PC-9 (cell line): ENCODE measurements at regions not wholly inside any gene's neighbourhood (a gene's known extent, or its start where the extent isn't known, plus 50 kb on each side); places are given as distances from the start of the nearest gene placed in this dataset.

Source experiments
- BruUV-seq: library from RNA; stranded (reverse); fragments of 400-500 nt; replicated peaks from 2 replicates; lab custom pipeline; 2021; lab: Mats Ljungman, UMichigan
- CTCF ChIA-PET: fragments of 300-600 bp; sonication (Branson Sonifier 250); formaldehyde crosslinking; loops from one replicate; lab custom pipeline; 2022; ENCODE audit warnings: antibody characterized with exemption; lab: Charles Lee
- POLR2A ChIA-PET: fragments of 300-600 bp; sonication (Branson Sonifier 250); formaldehyde crosslinking; loops from one replicate; lab custom pipeline; 2022; ENCODE audit warnings: antibody characterized with exemption; ENCODE audit not compliant: unreplicated experiment; lab: Charles Lee
- DNase-seq, 2 experiments: peaks; one replicate each; pipeline versions ENCODE4 v3.0.0 to v3.0.0-alpha.2; 2015 to 2022; ENCODE audit warnings: mixed read lengths in 1 of 2
- H2AFZ ChIP-seq: fragments of 200-600 bp; sonication (generic); 2 replicates; pipeline ENCODE4 v1.8.1; 2017; ENCODE audit warnings: antibody characterized with exemption
- H3F3A ChIP-seq: fragments of 200-600 bp; sonication (generic); 2 replicates; pipeline ENCODE4 v1.8.1; 2017; ENCODE audit warnings: antibody characterized with exemption, mild to moderate bottlenecking, low read depth; ENCODE audit not compliant: insufficient read depth
- H3K27ac ChIP-seq: fragments of 200-600 bp; sonication (generic); 2 replicates; pipeline ENCODE4 v1.6.1; 2016; ENCODE audit warnings: mixed run types
- H3K27me3 ChIP-seq: fragments of 200-600 bp; sonication (generic); 2 replicates; pipeline ENCODE4 v1.6.1; 2016; ENCODE audit warnings: low read depth, mixed run types; ENCODE audit not compliant: insufficient read depth
- H3K36me3 ChIP-seq: fragments of 200-600 bp; sonication (generic); 2 replicates; pipeline ENCODE4 v1.6.1; 2016; ENCODE audit warnings: low read depth, mixed run types
- H3K4me1 ChIP-seq: fragments of 200-600 bp; sonication (generic); replicated peaks from 2 replicates; pipeline ENCODE4 v1.6.1; 2016; ENCODE audit warnings: mixed run types; ENCODE audit not compliant: insufficient read depth
- H3K4me2 ChIP-seq: fragments of 200-600 bp; sonication (generic); 2 replicates; pipeline ENCODE4 v1.6.1; 2017; ENCODE audit warnings: mixed run types
- H3K4me3 ChIP-seq: fragments of 200-600 bp; sonication (generic); 2 replicates; pipeline ENCODE4 v1.6.1; 2016; ENCODE audit warnings: mixed run types
- H3K79me2 ChIP-seq: fragments of 200-600 bp; sonication (generic); 2 replicates; pipeline ENCODE4 v1.6.1; 2017; ENCODE audit warnings: low read depth, mixed run types
- H3K9me2 ChIP-seq: fragments of 200-600 bp; sonication (generic); 2 replicates; pipeline ENCODE4 v1.8.1; 2017; ENCODE audit warnings: mild to moderate bottlenecking; ENCODE audit not compliant: insufficient read depth
- H3K9me3 ChIP-seq: fragments of 200-600 bp; sonication (generic); 2 replicates; pipeline ENCODE4 v1.8.1; 2016; ENCODE audit warnings: low read depth; ENCODE audit not compliant: insufficient read depth
- H4K20me1 ChIP-seq: fragments of 200-600 bp; sonication (generic); 2 replicates; pipeline ENCODE4 v1.8.1; 2017; ENCODE audit not compliant: insufficient read depth
- EZH2 ChIP-seq: fragments of 200-600 bp; sonication (generic); IDR thresholded peaks from 2 replicates; pipeline ENCODE4 v1.8.0; 2017; ENCODE audit warnings: antibody characterized with exemption, low read depth
- intact Hi-C: fragments of 100-400 bp; cut with micrococcal nuclease; formaldehyde crosslinking; loops from one replicate; pipeline ENCODE4 v1.10.0; 2022; ENCODE audit not compliant: unreplicated experiment
- TF ChIP-seq, protein P1 (sequence below): fragments of 200-600 bp; sonication (generic); conservative IDR thresholded peaks from 2 replicates; pipeline ENCODE4 v1.6.1; 2017; ENCODE audit warnings: mixed run types, antibody characterized with exemption, mild to moderate bottlenecking, moderate library complexity

DNA sequence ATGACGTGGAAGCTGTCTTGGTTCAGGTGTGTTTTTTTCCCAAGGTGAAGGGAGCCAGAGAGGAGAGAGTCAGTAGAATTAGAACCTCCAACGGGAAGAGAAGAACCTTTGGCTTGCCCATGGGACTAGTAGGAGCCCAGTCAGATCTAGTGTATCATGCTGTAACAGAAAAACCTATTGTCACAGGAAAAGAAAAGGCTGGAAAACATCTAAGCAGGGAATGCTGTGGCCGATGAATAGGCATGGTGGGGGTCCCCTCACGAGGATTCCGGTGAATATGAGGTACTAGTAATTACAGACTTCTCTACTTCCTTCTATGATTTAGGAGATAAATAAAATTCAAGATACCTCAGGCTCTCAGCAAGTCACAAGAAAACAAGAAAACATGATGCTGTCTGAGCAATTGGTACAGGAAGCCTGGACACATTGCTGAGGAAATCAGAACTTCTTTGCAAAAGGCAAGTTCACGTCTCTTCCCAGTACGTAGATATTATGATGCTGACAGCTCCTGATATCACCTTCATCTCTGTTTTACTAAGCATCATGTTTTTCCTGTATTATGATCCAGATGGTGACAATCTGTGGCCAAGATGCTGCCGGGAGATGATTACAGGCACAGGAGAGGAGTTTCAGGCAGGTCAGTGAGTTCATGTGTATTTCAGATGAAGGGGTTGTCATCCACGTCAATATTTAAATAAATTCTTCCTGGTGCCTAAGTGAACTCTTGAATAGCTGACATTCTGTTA is 54.3 kb upstream of the NPY start:
- no peaks in the 10 kb centered on the region for H3K27me3 ChIP-seq
- H3F3A ChIP-seq: no peaks in the 10 kb centered on the region
- BruUV-seq: no TSS peak
- POLR2A ChIA-PET: no interaction called here
- no peak overlapping the region for H2AFZ ChIP-seq
- no peaks in the 10 kb centered on the region for H3K79me2 ChIP-seq
- DNase-seq: no peak
- H4K20me1 ChIP-seq: no peaks in the 10 kb centered on the region
- H3K4me3 ChIP-seq: no peak overlapping the region
- no peaks in the 10 kb centered on the region for H3K9me2 ChIP-seq
- H3K9me3 ChIP-seq: no peaks in the 10 kb centered on the region
- CTCF ChIA-PET: no interaction called here
- H3K27ac ChIP-seq: no peak overlapping the region
- no peak overlapping the region for H3K4me2 ChIP-seq
- H3K4me1 ChIP-seq: no peaks in the 10 kb centered on the region
- H3K36me3 ChIP-seq: no peaks in the 10 kb centered on the region
- no peak for TF ChIP-seq EZH2
- TF ChIP-seq, protein P1, sequence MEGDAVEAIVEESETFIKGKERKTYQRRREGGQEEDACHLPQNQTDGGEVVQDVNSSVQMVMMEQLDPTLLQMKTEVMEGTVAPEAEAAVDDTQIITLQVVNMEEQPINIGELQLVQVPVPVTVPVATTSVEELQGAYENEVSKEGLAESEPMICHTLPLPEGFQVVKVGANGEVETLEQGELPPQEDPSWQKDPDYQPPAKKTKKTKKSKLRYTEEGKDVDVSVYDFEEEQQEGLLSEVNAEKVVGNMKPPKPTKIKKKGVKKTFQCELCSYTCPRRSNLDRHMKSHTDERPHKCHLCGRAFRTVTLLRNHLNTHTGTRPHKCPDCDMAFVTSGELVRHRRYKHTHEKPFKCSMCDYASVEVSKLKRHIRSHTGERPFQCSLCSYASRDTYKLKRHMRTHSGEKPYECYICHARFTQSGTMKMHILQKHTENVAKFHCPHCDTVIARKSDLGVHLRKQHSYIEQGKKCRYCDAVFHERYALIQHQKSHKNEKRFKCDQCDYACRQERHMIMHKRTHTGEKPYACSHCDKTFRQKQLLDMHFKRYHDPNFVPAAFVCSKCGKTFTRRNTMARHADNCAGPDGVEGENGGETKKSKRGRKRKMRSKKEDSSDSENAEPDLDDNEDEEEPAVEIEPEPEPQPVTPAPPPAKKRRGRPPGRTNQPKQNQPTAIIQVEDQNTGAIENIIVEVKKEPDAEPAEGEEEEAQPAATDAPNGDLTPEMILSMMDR: no peak
- intact Hi-C loops: no loop called here

GRCh38 chr7:24231493-24231892 is 52.5 kb upstream of the NPY start:
- Histone ChIP-seq H3K4me1 (no peaks in the 10 kb centered on the region), H3K27me3 (no peaks in the 10 kb centered on the region), H3K79me2 (no peaks in the 10 kb centered on the region), H3K4me2 (no peak overlapping the region), H2AFZ (no peak overlapping the region), H3K27ac (no peak overlapping the region), H3K4me3 (no peak overlapping the region), H4K20me1 (no peaks in the 10 kb centered on the region), H3K9me3 (no peaks in the 10 kb centered on the region), H3K36me3 (no peaks in the 10 kb centered on the region), H3F3A (no peaks in the 10 kb centered on the region), H3K9me2 (no peaks in the 10 kb centered on the region)
- ChIA-PET POLR2A (no interaction called here), CTCF (no interaction called here)
- no peak for DNase-seq
- intact Hi-C loops: no loop called here
- no TSS peak for BruUV-seq
- no peak for TF ChIP-seq EZH2
- TF ChIP-seq, protein P1: no peak

GRCh38 chr7:24233386-24233785 is 50.6 kb upstream of the NPY start:
- CTCF ChIA-PET: no interaction called here
- H3K27me3 ChIP-seq: no peaks in the 10 kb centered on the region
- no peaks in the 10 kb centered on the region for H3K9me2 ChIP-seq
- no peak overlapping the region for H3K4me3 ChIP-seq
- H2AFZ ChIP-seq: no peak overlapping the region
- no peaks in the 10 kb centered on the region for H3K79me2 ChIP-seq
- BruUV-seq: no TSS peak
- intact Hi-C loops: no loop called here
- H3K36me3 ChIP-seq: no peaks in the 10 kb centered on the region
- H4K20me1 ChIP-seq: no peaks in the 10 kb centered on the region
- POLR2A ChIA-PET: interaction anchor here (0.6 to 0.7 kb wide), 2 partner anchors 123 to 884 kb away, joined by 3 to 4 read pairs; no protein-coding TSS in a partner anchor
- no peak overlapping the region for H3K27ac ChIP-seq
- no peak overlapping the region for H3K4me2 ChIP-seq
- no peaks in the 10 kb centered on the region for H3K4me1 ChIP-seq
- H3K9me3 ChIP-seq: no peaks in the 10 kb centered on the region
- TF ChIP-seq, protein P1: no peak
- no peak for TF ChIP-seq EZH2
- DNase-seq: no peak
- H3F3A ChIP-seq: no peaks in the 10 kb centered on the region
